ENCODE measurements at regions not wholly inside any gene's neighbourhood (a gene's known extent, or its start where the extent isn't known, plus 50 kb on each side); places are given as distances from the start of the nearest gene placed in this dataset.
"Not testable (repeated sequence)": the region's sequence is repeated elsewhere in the genome, so short reads cannot be mapped to it uniquely, and the experiment has no call there.

DNA sequence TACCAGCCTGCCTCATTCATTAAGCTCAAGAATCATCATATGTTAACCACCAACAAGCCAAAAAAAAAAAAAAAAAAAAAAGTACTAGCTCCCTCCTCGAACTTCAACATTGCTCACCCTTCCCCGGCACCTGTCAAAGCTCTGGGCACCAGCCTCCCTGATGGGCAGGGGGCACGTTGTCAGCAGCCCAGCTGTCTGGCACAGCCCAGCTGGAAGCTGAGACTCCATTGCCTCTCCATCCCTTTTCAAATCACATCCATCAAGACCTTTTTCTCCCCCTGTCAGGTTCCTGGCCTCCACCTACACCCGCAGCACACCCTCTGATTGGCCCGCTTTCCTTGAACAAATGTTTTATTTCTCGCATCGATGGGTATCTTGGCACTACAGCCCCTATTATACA is 913.3 kb upstream of the AUTS2 start:
- DNase-seq = no peak

GRCh38 chr7:68688416-68689086 is 909.7 kb upstream of the AUTS2 start:
- no peak for DNase-seq

- DNase-seq = no peak
Observed at GRCh38 chr7:68689087-68689433, 909.2 kb upstream of the AUTS2 start.

- no peak for DNase-seq
Observed at GRCh38 chr7:68691261-68692216, 906.7 kb upstream of the AUTS2 start.

DNA sequence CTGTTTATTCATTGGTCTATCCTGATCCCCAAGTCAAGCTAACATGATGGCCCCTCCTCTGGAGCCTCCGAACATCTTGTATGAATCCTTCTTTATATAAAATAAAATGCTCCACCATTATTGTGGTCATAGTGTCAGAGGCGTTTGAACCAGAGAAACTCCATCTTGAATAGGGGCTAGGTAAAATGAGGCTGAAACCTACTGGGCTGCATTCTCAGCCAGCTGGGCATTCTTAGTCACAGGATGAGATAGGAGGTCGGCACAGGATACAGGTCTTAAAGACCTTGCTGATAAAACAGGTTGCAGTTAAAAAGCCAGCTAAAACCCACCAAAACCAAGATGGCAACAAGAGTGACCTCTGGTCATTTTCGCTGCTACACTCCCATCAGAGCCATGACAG is 905.8 kb upstream of the AUTS2 start:
- DNase-seq = no peak

GRCh38 chr7:68694656-68695055 is 903.6 kb upstream of the AUTS2 start:
- no peak for DNase-seq

- DNase-seq = no peak
Observed at GRCh38 chr7:68697796-68698280, 900.4 kb upstream of the AUTS2 start.

- DNase-seq = no peak
Observed at GRCh38 chr7:68699090-68699711, 899.1 kb upstream of the AUTS2 start.

DNA sequence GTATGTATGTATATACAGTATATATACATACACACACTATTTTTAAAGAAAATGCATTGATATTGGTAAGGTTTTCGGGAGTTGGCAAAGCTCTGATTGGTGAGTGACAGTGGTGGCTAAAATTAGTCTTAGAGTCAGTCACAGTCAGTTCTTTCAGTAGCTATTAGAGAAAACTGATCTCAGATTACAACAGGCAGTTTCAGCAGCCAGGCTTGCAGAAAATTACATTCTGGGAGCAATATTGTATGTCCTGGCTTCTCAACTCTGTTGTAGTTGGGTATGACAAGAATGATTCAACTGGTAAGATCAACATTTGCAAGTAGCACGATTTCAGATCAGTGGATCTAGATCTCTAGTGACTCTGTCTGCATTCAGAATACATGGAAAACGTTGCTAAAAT is 897.9 kb upstream of the AUTS2 start:
- DNase-seq = no peak

DNA sequence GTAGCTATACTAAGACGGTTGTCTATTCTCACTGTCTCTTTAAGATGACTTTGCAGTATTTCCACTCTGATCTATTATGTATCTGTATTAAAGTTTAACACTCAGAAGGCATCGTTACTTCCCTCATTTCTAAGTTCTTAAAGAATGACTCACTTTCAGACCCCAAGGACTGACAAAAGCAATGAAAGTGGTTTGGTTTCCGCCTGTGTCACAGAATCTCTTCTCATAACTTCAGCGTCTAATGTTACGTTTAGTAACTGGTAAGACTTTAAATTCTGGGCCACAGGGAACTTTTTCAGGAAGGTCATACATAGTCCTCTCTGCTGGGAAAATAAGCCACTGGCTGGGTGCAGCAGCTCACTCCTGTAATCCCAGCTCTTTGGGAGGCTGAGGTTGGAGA is 892.0 kb upstream of the AUTS2 start:
- DNase-seq = no peak

GRCh38 chr7:68707159-68707558 is 891.1 kb upstream of the AUTS2 start:
- DNase-seq = no peak

GRCh38 chr7:68707958-68708357 is 890.3 kb upstream of the AUTS2 start:
- no peak for DNase-seq

- no peak for DNase-seq
Observed at GRCh38 chr7:68712956-68713495, 885.2 kb upstream of the AUTS2 start.

DNA sequence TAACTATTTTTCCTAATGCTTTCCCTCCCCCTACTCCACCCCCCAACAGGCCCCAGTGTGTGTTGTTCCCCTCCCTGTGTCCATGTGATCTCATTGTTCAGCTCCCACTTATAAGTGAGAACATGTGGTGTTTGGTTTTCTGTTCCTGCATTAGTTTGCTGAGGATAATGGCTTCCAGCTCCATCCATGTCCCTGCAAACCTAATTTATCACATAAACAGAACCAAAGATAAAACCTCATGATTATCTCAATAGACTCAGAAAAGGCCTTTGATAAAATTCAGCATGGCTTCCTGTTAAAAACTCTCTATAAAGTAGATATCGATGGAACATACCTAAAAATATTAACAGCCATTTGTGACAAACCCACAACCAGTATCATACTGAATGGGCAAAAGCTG is 884.1 kb upstream of the AUTS2 start:
- not testable (repeated sequence) for DNase-seq

- no peak for DNase-seq
Observed at GRCh38 chr7:68715907-68716306, 882.4 kb upstream of the AUTS2 start.

GRCh38 chr7:68717176-68717575 is 881.1 kb upstream of the AUTS2 start:
- no peak for DNase-seq

DNA sequence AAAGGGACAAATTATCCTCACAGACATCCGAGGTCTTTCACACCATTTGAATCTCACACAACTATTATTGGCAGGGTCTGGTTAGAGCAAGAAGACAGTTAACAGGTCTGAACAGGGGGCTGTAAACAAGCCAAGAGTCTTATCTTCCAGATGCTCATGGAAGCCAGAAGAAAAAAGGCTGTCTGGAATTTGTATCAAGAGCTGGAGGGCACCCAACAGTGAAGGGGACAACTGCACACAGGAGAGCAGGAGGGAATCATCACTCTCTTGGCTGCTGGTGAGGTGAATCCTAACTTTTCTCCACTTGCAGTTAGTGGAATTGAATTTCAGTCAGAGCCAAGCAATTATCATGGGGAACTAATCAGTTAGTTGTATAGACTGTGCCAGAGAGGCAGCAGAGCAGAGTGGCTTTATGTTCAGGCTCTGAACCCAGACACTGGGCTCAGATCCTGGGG is 880.2 kb upstream of the AUTS2 start:
- no peak for DNase-seq

- DNase-seq = no peak
Observed at GRCh38 chr7:68720697-68721096, 877.6 kb upstream of the AUTS2 start.

- no peak for DNase-seq
Observed at GRCh38 chr7:68722044-68722443, 876.2 kb upstream of the AUTS2 start.

DNA sequence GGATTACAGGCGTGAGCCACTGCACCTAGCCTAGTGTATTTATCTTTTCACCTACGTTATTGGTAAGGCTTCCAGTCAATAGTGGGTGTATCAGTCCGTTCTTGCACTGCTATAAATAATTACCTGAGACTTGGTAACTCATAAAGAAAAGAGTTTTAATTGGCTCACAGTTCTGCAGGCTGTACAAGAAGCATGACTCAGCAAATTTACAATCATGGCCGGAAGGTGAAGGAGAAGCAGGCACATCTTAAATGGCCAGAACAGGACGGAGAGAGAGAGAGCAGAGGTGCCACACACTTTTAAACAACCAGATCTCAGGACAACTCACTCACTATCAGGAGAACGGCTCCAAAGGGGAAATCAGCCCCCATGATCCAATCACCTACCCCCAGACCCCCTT is 873.3 kb upstream of the AUTS2 start:
- DNase-seq = no peak

GRCh38 chr7:68725843-68726785 is 872.2 kb upstream of the AUTS2 start:
- DNase-seq = no peak

- DNase-seq = not testable (repeated sequence)
Observed at GRCh38 chr7:68728720-68729119, 869.6 kb upstream of the AUTS2 start.

Data from AML-193 (cell line).